OCI-LY3 (cell line): ENCODE measurements at regions not wholly inside any gene's neighbourhood (a gene's known extent, or its start where the extent isn't known, plus 50 kb on each side); places are given as distances from the start of the nearest gene placed in this dataset.

Experiments
- CTCF ChIP-seq: fragments of 200-600, 300-600 bp; sonication (generic); IDR thresholded peaks from 2 replicates; pipeline ENCODE4 v1.5.1; 2014; ENCODE audit warnings: antibody characterized with exemption, low read length, low read depth
- EZH2phosphoT487 ChIP-seq: fragments of 200-600 bp; shearing (Covaris generic); IDR thresholded peaks from 2 replicates; pipeline ENCODE4 v1.6.1; 2018; ENCODE audit warnings: antibody characterized with exemption, mixed run types, low read depth

- no peak for TF ChIP-seq CTCF
- TF ChIP-seq EZH2phosphoT487: no peak
Measured at GRCh38 chr17:55654821-55655220, 67.8 kb downstream of the TMEM100 start.
